Liver (tissue), 3 donors: ENCODE measurements at regions not wholly inside any gene's neighbourhood (a gene's known extent, or its start where the extent isn't known, plus 50 kb on each side); places are given as distances from the start of the nearest gene placed in this dataset.

Experiments
- ATF3 ChIP-seq: IDR thresholded peaks from 2 replicates; pipeline ENCODE4 v1.6.1; 2016; ENCODE audit warnings: antibody characterized with exemption
- CTCF ChIP-seq: fragments of 150-350 bp; IDR thresholded peaks from 2 replicates; pipeline ENCODE4 v1.5.1; 2017; ENCODE audit warnings: improper control_type of control experiment, low read depth, low read length; ENCODE audit not compliant: missing input control
- EGR1 ChIP-seq, 2 donors: IDR thresholded peaks; 2 replicates each; pipeline ENCODE4 v1.6.1; 2016 to 2018; ENCODE audit warnings: antibody characterized with exemption in 2 of 2, low read depth in 2 of 2
- FOXA1 ChIP-seq: IDR thresholded peaks from 2 replicates; pipeline ENCODE4 v1.6.1; 2016; ENCODE audit warnings: antibody characterized with exemption
- FOXA2 ChIP-seq: IDR thresholded peaks from 2 replicates; pipeline ENCODE4 v1.6.1; 2016; ENCODE audit warnings: antibody characterized with exemption
- GABPA ChIP-seq, 2 donors: IDR thresholded peaks in 1 of 2; conservative IDR thresholded peaks in 1 of 2; 2 replicates each; pipeline ENCODE4 v1.6.1; 2016; ENCODE audit warnings: antibody characterized with exemption in 2 of 2, mild to moderate bottlenecking in 1 of 2, moderate library complexity in 1 of 2
- HNF4A ChIP-seq, 2 donors: conservative IDR thresholded peaks; 2 replicates each; pipeline ENCODE4 v1.6.1; 2016; ENCODE audit warnings: antibody characterized with exemption in 2 of 2, mild to moderate bottlenecking in 2 of 2
- MAX ChIP-seq: IDR thresholded peaks from 2 replicates; pipeline ENCODE4 v1.6.1; 2016; ENCODE audit warnings: antibody characterized with exemption
- NR2F2 ChIP-seq: IDR thresholded peaks from 2 replicates; pipeline ENCODE4 v1.6.1; 2016; ENCODE audit warnings: antibody characterized with exemption
- RAD21 ChIP-seq, 2 donors: IDR thresholded peaks; 2 replicates each; pipeline ENCODE4 v1.6.1; 2016; ENCODE audit warnings: antibody characterized with exemption in 2 of 2, mild to moderate bottlenecking in 2 of 2
- REST ChIP-seq: IDR thresholded peaks from 2 replicates; pipeline ENCODE4 v1.6.1; 2016; ENCODE audit warnings: antibody characterized with exemption, mild to moderate bottlenecking
- TAF1 ChIP-seq: conservative IDR thresholded peaks from 2 replicates; pipeline ENCODE4 v1.6.1; 2016; ENCODE audit warnings: antibody characterized with exemption, mild to moderate bottlenecking
- donor health status: healthy.
- donor health status: healthy.

GRCh38 chr21:23111070-23111600 is 2112.9 kb downstream of the NCAM2 start:
- TF ChIP-seq CTCF: no peak
- no peak for TF ChIP-seq NR2F2
- TF ChIP-seq TAF1: no peak
- no peak for TF ChIP-seq REST
- TF ChIP-seq RAD21 (IDR thresholded peaks at IDR 0.05): no peak
- TF ChIP-seq ATF3: no peak
- no peak for TF ChIP-seq FOXA1
- no peak for TF ChIP-seq GABPA (IDR thresholded peaks at IDR 0.05 in 1 of 2, conservative IDR thresholded peaks at IDR 0.05 in 1 of 2)
- no peak for TF ChIP-seq HNF4A (conservative IDR thresholded peaks at IDR 0.05)
- no peak for TF ChIP-seq EGR1 (IDR thresholded peaks at IDR 0.05; ENCODE audit: low read depth in 2 of 2)
- TF ChIP-seq FOXA2: no peak
- TF ChIP-seq MAX: no peak
